ENCODE measurements at regions not wholly inside any gene's neighbourhood (a gene's known extent, or its start where the extent isn't known, plus 50 kb on each side); places are given as distances from the start of the nearest gene placed in this dataset.

DNA sequence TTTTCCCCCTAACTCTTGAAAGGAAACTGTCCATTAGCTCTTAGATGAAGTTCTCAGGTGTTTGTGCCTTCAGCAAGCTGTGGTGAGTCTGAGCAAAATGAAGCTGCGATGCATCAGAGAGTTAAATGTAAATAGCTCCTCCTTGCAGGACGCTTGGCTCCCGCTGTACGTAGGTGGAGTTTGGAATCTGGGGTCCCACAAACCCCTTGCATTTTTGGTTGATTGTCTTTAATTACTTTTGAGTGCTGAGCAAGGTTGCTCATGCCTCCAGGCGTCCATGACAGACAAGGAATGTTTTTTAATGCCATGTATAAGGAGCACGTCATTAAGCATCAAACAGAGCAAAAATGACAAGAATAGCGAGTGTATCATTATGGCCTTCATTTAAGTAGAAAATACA is 300.5 kb downstream of the TFAP2C start (continued):
- TF ChIP-seq RB1 (IDR thresholded peaks at IDR 0.05; ENCODE audit: borderline replicate concordance) (no peak), MEF2A (IDR thresholded peaks at IDR 0.05; ENCODE audit: insufficient read depth, low read depth, low read length) (no peak), CBFB (IDR thresholded peaks at IDR 0.05; ENCODE audit: low read depth) (no peak), ZSCAN29 (IDR thresholded peaks at IDR 0.05) (no peak), RUNX3 (IDR thresholded peaks at IDR 0.05; ENCODE audit: low read length) (no peak), TARDBP (IDR thresholded peaks at IDR 0.05; ENCODE audit: borderline replicate concordance) (no peak)
- TF ChIP-seq, protein P1, sequence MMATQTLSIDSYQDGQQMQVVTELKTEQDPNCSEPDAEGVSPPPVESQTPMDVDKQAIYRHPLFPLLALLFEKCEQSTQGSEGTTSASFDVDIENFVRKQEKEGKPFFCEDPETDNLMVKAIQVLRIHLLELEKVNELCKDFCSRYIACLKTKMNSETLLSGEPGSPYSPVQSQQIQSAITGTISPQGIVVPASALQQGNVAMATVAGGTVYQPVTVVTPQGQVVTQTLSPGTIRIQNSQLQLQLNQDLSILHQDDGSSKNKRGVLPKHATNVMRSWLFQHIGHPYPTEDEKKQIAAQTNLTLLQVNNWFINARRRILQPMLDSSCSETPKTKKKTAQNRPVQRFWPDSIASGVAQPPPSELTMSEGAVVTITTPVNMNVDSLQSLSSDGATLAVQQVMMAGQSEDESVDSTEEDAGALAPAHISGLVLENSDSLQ (IDR thresholded peaks at IDR 0.05): no peak

DNA sequence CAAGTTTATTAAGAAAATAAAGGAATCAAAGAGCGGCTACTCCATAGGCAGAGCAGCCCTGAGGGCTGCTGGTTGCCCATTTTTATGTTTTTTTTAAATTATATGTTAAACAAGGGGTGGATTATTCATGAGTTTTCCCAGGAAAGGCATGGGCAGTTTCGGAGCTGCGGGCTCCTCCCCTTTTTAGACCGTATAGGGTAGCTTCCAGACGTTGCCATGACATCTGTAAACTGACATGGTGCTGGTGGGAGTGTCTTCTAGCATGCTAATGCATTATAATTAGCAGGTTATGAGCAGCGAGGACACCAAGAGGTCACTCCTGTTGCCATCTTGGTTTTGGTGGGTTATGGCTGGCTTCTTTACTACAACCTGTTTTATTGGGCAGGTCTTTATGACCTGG is 301.8 kb downstream of the TFAP2C start:
- Histone ChIP-seq H3K36me3 (ENCODE audit: control insufficient read depth in 2 of 2, insufficient read depth in 2 of 2, low read length in 1 of 2) (no peaks in the 10 kb centered on the region), H3K27me3 (replicated peaks in 1 of 2; ENCODE audit: control insufficient read depth in 2 of 2, insufficient read depth in 2 of 2, low read length in 1 of 2) (peaks cover 0 to 3% of the 10 kb centered on the region in 2 experiments; a peak in 1 of 4 replicates), H3K9me3 (replicated peaks; ENCODE audit: control insufficient read depth, insufficient read depth, low read length) (no peaks in the 10 kb centered on the region), H2AFZ (ENCODE audit: control insufficient read depth, low read depth, low read length) (no peak overlapping the region), H3K4me2 (ENCODE audit: control insufficient read depth, insufficient read depth) (no peak overlapping the region), H3K27ac (ENCODE audit: control insufficient read depth, insufficient read depth) (no peak overlapping the region), H3K79me2 (ENCODE audit: control insufficient read depth, insufficient read depth, low read length) (no peaks in the 10 kb centered on the region), H3K9ac (ENCODE audit: control insufficient read depth, insufficient read depth, low read length) (no peak overlapping the region), H3K4me1 (ENCODE audit: control insufficient read depth, insufficient read depth, low read length) (no peaks in the 10 kb centered on the region), H4K20me1 (ENCODE audit: control insufficient read depth, insufficient read depth) (no peaks in the 10 kb centered on the region), H3K4me3 (no peak overlapping the region)
- TF ChIP-seq, protein P2, sequence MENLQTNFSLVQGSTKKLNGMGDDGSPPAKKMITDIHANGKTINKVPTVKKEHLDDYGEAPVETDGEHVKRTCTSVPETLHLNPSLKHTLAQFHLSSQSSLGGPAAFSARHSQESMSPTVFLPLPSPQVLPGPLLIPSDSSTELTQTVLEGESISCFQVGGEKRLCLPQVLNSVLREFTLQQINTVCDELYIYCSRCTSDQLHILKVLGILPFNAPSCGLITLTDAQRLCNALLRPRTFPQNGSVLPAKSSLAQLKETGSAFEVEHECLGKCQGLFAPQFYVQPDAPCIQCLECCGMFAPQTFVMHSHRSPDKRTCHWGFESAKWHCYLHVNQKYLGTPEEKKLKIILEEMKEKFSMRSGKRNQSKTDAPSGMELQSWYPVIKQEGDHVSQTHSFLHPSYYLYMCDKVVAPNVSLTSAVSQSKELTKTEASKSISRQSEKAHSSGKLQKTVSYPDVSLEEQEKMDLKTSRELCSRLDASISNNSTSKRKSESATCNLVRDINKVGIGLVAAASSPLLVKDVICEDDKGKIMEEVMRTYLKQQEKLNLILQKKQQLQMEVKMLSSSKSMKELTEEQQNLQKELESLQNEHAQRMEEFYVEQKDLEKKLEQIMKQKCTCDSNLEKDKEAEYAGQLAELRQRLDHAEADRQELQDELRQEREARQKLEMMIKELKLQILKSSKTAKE (IDR thresholded peaks at IDR 0.05; ENCODE audit: low read depth, poor library complexity, severe bottlenecking): no peak
- TF ChIP-seq FOXM1 (IDR thresholded peaks at IDR 0.05; ENCODE audit: low read depth, low read length): no peak
- TF ChIP-seq TBL1XR1 (IDR thresholded peaks at IDR 0.05; ENCODE audit: low read depth, low read length): no peak
- no peak for TF ChIP-seq MYB (IDR thresholded peaks at IDR 0.05; ENCODE audit: borderline replicate concordance, low read depth, low read length)
- no peak for TF ChIP-seq RAD51 (IDR thresholded peaks at IDR 0.05)
- TF ChIP-seq, protein P3, sequence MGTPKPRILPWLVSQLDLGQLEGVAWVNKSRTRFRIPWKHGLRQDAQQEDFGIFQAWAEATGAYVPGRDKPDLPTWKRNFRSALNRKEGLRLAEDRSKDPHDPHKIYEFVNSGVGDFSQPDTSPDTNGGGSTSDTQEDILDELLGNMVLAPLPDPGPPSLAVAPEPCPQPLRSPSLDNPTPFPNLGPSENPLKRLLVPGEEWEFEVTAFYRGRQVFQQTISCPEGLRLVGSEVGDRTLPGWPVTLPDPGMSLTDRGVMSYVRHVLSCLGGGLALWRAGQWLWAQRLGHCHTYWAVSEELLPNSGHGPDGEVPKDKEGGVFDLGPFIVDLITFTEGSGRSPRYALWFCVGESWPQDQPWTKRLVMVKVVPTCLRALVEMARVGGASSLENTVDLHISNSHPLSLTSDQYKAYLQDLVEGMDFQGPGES (IDR thresholded peaks at IDR 0.05): no peak
- TF ChIP-seq EGR1 (IDR thresholded peaks at IDR 0.05; ENCODE audit: borderline replicate concordance in 1 of 2, low read depth in 2 of 2, low read length in 2 of 2): no peak
- ATAC-seq: no peak
- ChIA-PET CTCF (interaction anchor here (0.5 kb wide), 1 partner anchor 118 kb away, joined by 4 read pairs; no protein-coding TSS in a partner anchor), SMC1A (ENCODE audit: uncharacterized antibody, unreplicated experiment) (interaction anchor here (0.6 kb wide), 1 partner anchor 52 kb away, joined by 3 read pairs; no protein-coding TSS in a partner anchor), POLR2A (no interaction called here), RAD21 (ENCODE audit: unreplicated experiment) (no interaction called here)
- intact Hi-C loops (cut with micrococcal nuclease; ENCODE audit: unreplicated experiment) (no loop called here), in situ Hi-C loops (cut with MboI) (no loop called here)
- BruUV-seq (replicated peaks): no TSS peak
- FAIRE-seq: no peak
- WGBS (ENCODE audit: insufficient coverage, insufficient replicate concordance, low lambda C conversion rate, missing lambda C conversion rate): 5% methylated on average over 6 of the region's 6 CpGs
- DNase-seq (ENCODE audit: low read depth, low spot score): no peak
